ENCODE measurements at regions not wholly inside any gene's neighbourhood (a gene's known extent, or its start where the extent isn't known, plus 50 kb on each side); places are given as distances from the start of the nearest gene placed in this dataset.

GRCh38 chr2:15038366-15039364, 406.1 kb downstream of the LRATD1 start:
- TF ChIP-seq, protein P1, sequence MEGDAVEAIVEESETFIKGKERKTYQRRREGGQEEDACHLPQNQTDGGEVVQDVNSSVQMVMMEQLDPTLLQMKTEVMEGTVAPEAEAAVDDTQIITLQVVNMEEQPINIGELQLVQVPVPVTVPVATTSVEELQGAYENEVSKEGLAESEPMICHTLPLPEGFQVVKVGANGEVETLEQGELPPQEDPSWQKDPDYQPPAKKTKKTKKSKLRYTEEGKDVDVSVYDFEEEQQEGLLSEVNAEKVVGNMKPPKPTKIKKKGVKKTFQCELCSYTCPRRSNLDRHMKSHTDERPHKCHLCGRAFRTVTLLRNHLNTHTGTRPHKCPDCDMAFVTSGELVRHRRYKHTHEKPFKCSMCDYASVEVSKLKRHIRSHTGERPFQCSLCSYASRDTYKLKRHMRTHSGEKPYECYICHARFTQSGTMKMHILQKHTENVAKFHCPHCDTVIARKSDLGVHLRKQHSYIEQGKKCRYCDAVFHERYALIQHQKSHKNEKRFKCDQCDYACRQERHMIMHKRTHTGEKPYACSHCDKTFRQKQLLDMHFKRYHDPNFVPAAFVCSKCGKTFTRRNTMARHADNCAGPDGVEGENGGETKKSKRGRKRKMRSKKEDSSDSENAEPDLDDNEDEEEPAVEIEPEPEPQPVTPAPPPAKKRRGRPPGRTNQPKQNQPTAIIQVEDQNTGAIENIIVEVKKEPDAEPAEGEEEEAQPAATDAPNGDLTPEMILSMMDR (IDR thresholded peaks at IDR 0.05; ENCODE audit: borderline replicate concordance, extremely low read depth, low read length, poor library complexity, severe bottlenecking): no peak
- no peak for TF ChIP-seq EZH2 (IDR thresholded peaks at IDR 0.05; ENCODE audit: borderline replicate concordance, low read depth, low read length, severe bottlenecking)
- Histone ChIP-seq H2AFZ (ENCODE audit: low read depth, low read length) (no peak overlapping the region), H3K9ac (ENCODE audit: low read depth, low read length) (no peak overlapping the region), H3K4me1 (ENCODE audit: insufficient read depth, low read length) (no peaks in the 10 kb centered on the region), H3K9me3 (ENCODE audit: insufficient read depth, low read length, severe bottlenecking) (no peaks in the 10 kb centered on the region), H3K79me2 (ENCODE audit: insufficient read depth, low read length) (no peaks in the 10 kb centered on the region), H3K4me3 (ENCODE audit: low read depth in 1 of 2, low read length in 2 of 2) (no peak overlapping the region), H3K27me3 (ENCODE audit: insufficient read depth, low read length, poor library complexity) (no peaks in the 10 kb centered on the region), H3K4me2 (ENCODE audit: insufficient read depth, low read length) (no peak overlapping the region), H3K36me3 (ENCODE audit: insufficient read depth, low read length) (no peaks in the 10 kb centered on the region), H4K20me1 (ENCODE audit: insufficient read depth, low read length) (no peaks in the 10 kb centered on the region), H3K27ac (ENCODE audit: low read length) (no peak overlapping the region)
- DNase-seq (no peak), ATAC-seq (ENCODE audit: insufficient read depth, low read depth) (no peak)

DNA sequence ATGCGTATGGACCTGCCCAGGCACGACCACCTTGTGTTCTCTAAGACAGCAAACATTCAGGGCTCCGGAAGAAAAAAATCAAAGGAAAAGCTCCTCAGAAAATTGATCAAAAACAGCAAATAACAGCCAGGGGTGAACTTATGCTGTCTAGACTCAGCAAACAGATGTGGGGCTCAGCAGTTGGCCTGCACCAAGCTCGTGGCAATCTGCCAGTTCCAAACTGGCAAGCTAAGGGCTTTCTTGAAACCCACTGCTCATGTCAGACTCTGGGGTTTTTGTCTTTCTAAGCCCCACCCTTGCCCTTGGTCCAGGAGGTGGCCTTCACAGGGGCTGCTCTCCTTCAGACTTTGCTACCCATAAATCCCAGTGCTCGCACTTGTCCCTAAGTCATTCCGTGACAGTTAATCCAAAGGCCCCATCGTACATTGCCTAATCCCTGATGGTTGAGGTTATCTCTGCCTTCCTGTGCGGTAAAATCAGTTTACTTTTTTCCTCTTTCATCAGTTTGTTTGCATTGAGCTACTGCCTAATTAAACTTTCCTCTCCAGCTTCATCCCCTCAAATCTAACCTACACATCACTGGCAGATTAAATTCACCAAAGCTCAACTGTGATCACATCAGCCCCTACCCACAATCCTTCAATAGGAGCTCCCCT, 408.0 kb downstream of the LRATD1 start:
- H3K4me2 ChIP-seq (ENCODE audit: insufficient read depth, low read length): no peak overlapping the region
- no peaks in the 10 kb centered on the region for H3K9me3 ChIP-seq (ENCODE audit: insufficient read depth, low read length, severe bottlenecking)
- no peak for DNase-seq
- H4K20me1 ChIP-seq (ENCODE audit: insufficient read depth, low read length): no peaks in the 10 kb centered on the region
- no peak overlapping the region for H2AFZ ChIP-seq (ENCODE audit: low read depth, low read length)
- H3K9ac ChIP-seq (ENCODE audit: low read depth, low read length): no peak overlapping the region
- H3K4me3 ChIP-seq (ENCODE audit: low read depth in 1 of 2, low read length in 2 of 2): no peak overlapping the region
- TF ChIP-seq, protein P1 (IDR thresholded peaks at IDR 0.05; ENCODE audit: borderline replicate concordance, extremely low read depth, low read length, poor library complexity, severe bottlenecking): no peak
- no peak for TF ChIP-seq EZH2 (IDR thresholded peaks at IDR 0.05; ENCODE audit: borderline replicate concordance, low read depth, low read length, severe bottlenecking)
- ATAC-seq (ENCODE audit: insufficient read depth, low read depth): peak; percentile 39; the same call in 1 of the 3 replicates
- no peaks in the 10 kb centered on the region for H3K79me2 ChIP-seq (ENCODE audit: insufficient read depth, low read length)
- no peaks in the 10 kb centered on the region for H3K4me1 ChIP-seq (ENCODE audit: insufficient read depth, low read length)
- no peaks in the 10 kb centered on the region for H3K36me3 ChIP-seq (ENCODE audit: insufficient read depth, low read length)
- no peaks in the 10 kb centered on the region for H3K27me3 ChIP-seq (ENCODE audit: insufficient read depth, low read length, poor library complexity)
- no peak overlapping the region for H3K27ac ChIP-seq (ENCODE audit: low read length)

GRCh38 chr2:15041429-15041837, 408.9 kb downstream of the LRATD1 start:
- Histone ChIP-seq H3K9ac (ENCODE audit: low read depth, low read length) (no peak overlapping the region), H3K27ac (ENCODE audit: low read length) (no peak overlapping the region), H3K36me3 (ENCODE audit: insufficient read depth, low read length) (no peaks in the 10 kb centered on the region), H3K9me3 (ENCODE audit: insufficient read depth, low read length, severe bottlenecking) (no peaks in the 10 kb centered on the region), H3K4me1 (ENCODE audit: insufficient read depth, low read length) (no peaks in the 10 kb centered on the region), H2AFZ (ENCODE audit: low read depth, low read length) (no peak overlapping the region), H3K79me2 (ENCODE audit: insufficient read depth, low read length) (no peaks in the 10 kb centered on the region), H3K4me2 (ENCODE audit: insufficient read depth, low read length) (no peak overlapping the region), H4K20me1 (ENCODE audit: insufficient read depth, low read length) (no peaks in the 10 kb centered on the region), H3K4me3 (ENCODE audit: low read depth in 1 of 2, low read length in 2 of 2) (no peak overlapping the region), H3K27me3 (ENCODE audit: insufficient read depth, low read length, poor library complexity) (no peaks in the 10 kb centered on the region)
- TF ChIP-seq, protein P1 (IDR thresholded peaks at IDR 0.05; ENCODE audit: borderline replicate concordance, extremely low read depth, low read length, poor library complexity, severe bottlenecking): no peak
- no peak for TF ChIP-seq EZH2 (IDR thresholded peaks at IDR 0.05; ENCODE audit: borderline replicate concordance, low read depth, low read length, severe bottlenecking)
- ATAC-seq (ENCODE audit: insufficient read depth, low read depth) (no peak), DNase-seq (no peak)
